ENCODE measurements at regions not wholly inside any gene's neighbourhood (a gene's known extent, or its start where the extent isn't known, plus 50 kb on each side); places are given as distances from the start of the nearest gene placed in this dataset.

DNA sequence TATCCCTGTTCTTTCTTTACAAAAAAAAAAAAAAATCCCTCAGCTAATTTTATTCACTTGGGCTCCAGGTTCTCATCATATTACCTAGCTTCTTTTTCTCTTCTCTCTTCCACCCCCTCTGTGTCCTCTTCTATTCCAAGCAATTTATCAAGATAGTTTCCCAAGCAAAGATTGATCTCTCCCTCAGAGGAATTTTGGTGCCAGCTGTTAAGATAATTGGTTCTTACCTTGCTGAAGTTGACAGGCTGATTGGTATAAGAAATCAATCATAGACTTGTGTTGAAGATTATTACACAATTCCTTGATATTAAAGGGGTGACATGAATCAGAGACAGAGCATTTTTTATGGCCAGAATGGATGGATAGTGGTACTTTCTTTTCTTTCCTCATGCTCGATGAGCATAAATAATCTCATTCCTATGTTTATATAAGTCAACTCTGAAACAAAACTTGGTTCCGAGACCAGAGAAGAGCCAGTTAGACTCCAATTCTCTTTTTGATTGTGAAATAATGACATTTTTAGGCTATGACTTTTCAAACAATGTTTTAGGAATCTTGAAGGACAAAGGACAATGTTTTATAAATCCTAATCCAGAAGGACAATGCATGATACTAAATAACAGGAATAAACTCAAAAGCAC is 264.1 kb upstream of the PRKD1 start:
- H3K9me3 ChIP-seq (replicated peaks; ENCODE audit: control insufficient read depth, insufficient read depth, low read length) = no peaks in the 10 kb centered on the region
- in situ Hi-C loops (cut with MboI) = no loop called here
- no peak for ATAC-seq
- H2AFZ ChIP-seq (ENCODE audit: control insufficient read depth, low read depth, low read length) = no peak overlapping the region
- no peak for DNase-seq (ENCODE audit: low read depth, low spot score)
- H3K27me3 ChIP-seq (replicated peaks in 1 of 2; ENCODE audit: control insufficient read depth in 2 of 2, insufficient read depth in 2 of 2, low read length in 1 of 2) = no peaks in the 10 kb centered on the region
- H3K36me3 ChIP-seq (ENCODE audit: control insufficient read depth in 2 of 2, insufficient read depth in 2 of 2, low read length in 1 of 2) = no peaks in the 10 kb centered on the region
- no peak overlapping the region for H3K9ac ChIP-seq (ENCODE audit: control insufficient read depth, insufficient read depth, low read length)
- FAIRE-seq = no peak
- POLR2A ChIA-PET = no interaction called here
- no peaks in the 10 kb centered on the region for H3K4me1 ChIP-seq (ENCODE audit: control insufficient read depth, insufficient read depth, low read length)
- H3K4me3 ChIP-seq = no peak overlapping the region
- H4K20me1 ChIP-seq (ENCODE audit: control insufficient read depth, insufficient read depth) = no peaks in the 10 kb centered on the region
- RAD21 ChIA-PET (ENCODE audit: unreplicated experiment) = no interaction called here
- no peak overlapping the region for H3K27ac ChIP-seq (ENCODE audit: control insufficient read depth, insufficient read depth)
- intact Hi-C loops (cut with micrococcal nuclease; ENCODE audit: unreplicated experiment) = no loop called here
- no peak overlapping the region for H3K4me2 ChIP-seq (ENCODE audit: control insufficient read depth, insufficient read depth)
- no TSS peak for BruUV-seq (replicated peaks)
- no peaks in the 10 kb centered on the region for H3K79me2 ChIP-seq (ENCODE audit: control insufficient read depth, insufficient read depth, low read length)
- 12% methylated on average over 2 of the region's 2 CpGs for WGBS (ENCODE audit: insufficient coverage, insufficient replicate concordance, low lambda C conversion rate, missing lambda C conversion rate)
- CTCF ChIA-PET = no interaction called here
- SMC1A ChIA-PET (ENCODE audit: uncharacterized antibody, unreplicated experiment) = no interaction called here
- TF ChIP-seq, protein P1, sequence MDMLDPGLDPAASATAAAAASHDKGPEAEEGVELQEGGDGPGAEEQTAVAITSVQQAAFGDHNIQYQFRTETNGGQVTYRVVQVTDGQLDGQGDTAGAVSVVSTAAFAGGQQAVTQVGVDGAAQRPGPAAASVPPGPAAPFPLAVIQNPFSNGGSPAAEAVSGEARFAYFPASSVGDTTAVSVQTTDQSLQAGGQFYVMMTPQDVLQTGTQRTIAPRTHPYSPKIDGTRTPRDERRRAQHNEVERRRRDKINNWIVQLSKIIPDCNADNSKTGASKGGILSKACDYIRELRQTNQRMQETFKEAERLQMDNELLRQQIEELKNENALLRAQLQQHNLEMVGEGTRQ (IDR thresholded peaks at IDR 0.05; ENCODE audit: borderline replicate concordance, low read depth, low read length) = no peak
- no peak for TF ChIP-seq CHD1 (IDR thresholded peaks at IDR 0.05; ENCODE audit: low read depth, low read length)
- no peak for TF ChIP-seq RCOR1 (conservative IDR thresholded peaks at IDR 0.05; ENCODE audit: low read depth, low read length)
- TF ChIP-seq ZSCAN29 (IDR thresholded peaks at IDR 0.05) = no peak
- no peak for TF ChIP-seq SIN3A (IDR thresholded peaks at IDR 0.05; ENCODE audit: low read depth, low read length)
- TF ChIP-seq SP1 (IDR thresholded peaks at IDR 0.05; ENCODE audit: low read depth, low read length) = no peak
- no peak for TF ChIP-seq ZNF687 (IDR thresholded peaks at IDR 0.05)
- TF ChIP-seq TCF12 (IDR thresholded peaks at IDR 0.05; ENCODE audit: low read depth, low read length) = no peak
- TF ChIP-seq, protein P2, sequence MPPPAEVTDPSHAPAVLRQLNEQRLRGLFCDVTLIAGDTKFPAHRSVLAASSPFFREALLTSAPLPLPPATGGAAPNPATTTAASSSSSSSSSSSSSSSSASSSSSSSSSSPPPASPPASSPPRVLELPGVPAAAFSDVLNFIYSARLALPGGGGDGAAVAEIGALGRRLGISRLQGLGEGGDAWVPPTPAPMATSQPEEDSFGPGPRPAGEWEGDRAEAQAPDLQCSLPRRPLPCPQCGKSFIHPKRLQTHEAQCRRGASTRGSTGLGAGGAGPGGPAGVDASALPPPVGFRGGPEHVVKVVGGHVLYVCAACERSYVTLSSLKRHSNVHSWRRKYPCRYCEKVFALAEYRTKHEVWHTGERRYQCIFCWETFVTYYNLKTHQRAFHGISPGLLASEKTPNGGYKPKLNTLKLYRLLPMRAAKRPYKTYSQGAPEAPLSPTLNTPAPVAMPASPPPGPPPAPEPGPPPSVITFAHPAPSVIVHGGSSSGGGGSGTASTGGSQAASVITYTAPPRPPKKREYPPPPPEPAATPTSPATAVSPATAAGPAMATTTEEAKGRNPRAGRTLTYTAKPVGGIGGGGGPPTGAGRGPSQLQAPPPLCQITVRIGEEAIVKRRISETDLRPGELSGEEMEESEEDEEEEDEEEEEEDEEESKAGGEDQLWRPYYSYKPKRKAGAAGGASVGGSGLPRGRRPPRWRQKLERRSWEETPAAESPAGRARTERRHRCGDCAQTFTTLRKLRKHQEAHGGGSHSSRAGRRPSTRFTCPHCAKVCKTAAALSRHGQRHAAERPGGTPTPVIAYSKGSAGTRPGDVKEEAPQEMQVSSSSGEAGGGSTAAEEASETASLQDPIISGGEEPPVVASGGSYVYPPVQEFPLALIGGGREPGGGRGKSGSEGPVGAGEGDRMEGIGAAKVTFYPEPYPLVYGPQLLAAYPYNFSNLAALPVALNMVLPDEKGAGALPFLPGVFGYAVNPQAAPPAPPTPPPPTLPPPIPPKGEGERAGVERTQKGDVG (CRISPR knock-in tag; IDR thresholded peaks at IDR 0.05) = no peak

All from GM12878 (cell line).